ENCODE measurements at regions not wholly inside any gene's neighbourhood (a gene's known extent, or its start where the extent isn't known, plus 50 kb on each side); places are given as distances from the start of the nearest gene placed in this dataset.
"Not testable (repeated sequence)": the region's sequence is repeated elsewhere in the genome, so short reads cannot be mapped to it uniquely, and the experiment has no call there.

- Histone ChIP-seq H3K9ac (ENCODE audit: low read depth, low read length) (no peak overlapping the region), H3K27me3 (ENCODE audit: control insufficient read depth, insufficient read depth, low read length) (no peaks in the 10 kb centered on the region), H3K9me3 (ENCODE audit: control insufficient read depth, insufficient read depth, low read length) (no peaks in the 10 kb centered on the region)
Observed at GRCh38 chr10:64036321-64036930, 515.2 kb downstream of the REEP3 start.

GRCh38 chr10:64037071-64037661, 516.0 kb downstream of the REEP3 start:
- H3K4me3 ChIP-seq (ENCODE audit: low read depth, low read length), result no peak overlapping the region
- H3K27me3 ChIP-seq (ENCODE audit: control insufficient read depth, insufficient read depth, low read length), result no peaks in the 10 kb centered on the region
- no peaks in the 10 kb centered on the region for H3K36me3 ChIP-seq (ENCODE audit: control insufficient read depth, insufficient read depth, low read length)
- no peaks in the 10 kb centered on the region for H3K4me1 ChIP-seq (ENCODE audit: control insufficient read depth, insufficient read depth, low read length)
- H3K27ac ChIP-seq (ENCODE audit: low read depth, low read length), result no peak overlapping the region
- H3K9ac ChIP-seq (ENCODE audit: low read depth, low read length), result no peak overlapping the region
- no peaks in the 10 kb centered on the region for H3K9me3 ChIP-seq (ENCODE audit: control insufficient read depth, insufficient read depth, low read length)

More at GRCh38 chr10:64036321-64036930, 515.2 kb downstream of the REEP3 start:
- Histone ChIP-seq H3K36me3 (ENCODE audit: control insufficient read depth, insufficient read depth, low read length) (no peaks in the 10 kb centered on the region), H3K4me3 (ENCODE audit: low read depth, low read length) (no peak overlapping the region), H3K4me1 (ENCODE audit: control insufficient read depth, insufficient read depth, low read length) (no peaks in the 10 kb centered on the region), H3K27ac (ENCODE audit: low read depth, low read length) (no peak overlapping the region)

DNA sequence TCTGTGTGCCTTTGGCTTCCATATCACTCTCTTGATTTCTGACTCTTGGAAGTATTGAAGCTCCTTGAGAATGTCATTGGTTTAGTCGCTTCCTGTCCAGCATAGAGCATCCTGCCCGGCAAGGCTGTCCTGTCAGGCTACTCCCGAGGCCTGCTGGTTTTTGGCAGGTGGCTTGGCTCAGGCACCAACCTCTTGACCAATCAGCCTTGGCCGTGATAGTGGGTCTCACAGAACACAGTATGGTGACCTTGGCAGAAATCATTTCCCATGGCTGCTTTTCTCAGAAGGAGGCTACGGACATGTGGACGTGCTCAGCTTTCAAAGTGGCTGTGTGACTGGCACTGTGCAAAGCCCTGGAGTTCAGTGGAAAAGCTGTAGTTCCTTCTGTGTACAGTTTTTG, 516.9 kb downstream of the REEP3 start:
- Histone ChIP-seq H3K9me3 (ENCODE audit: control insufficient read depth, insufficient read depth, low read length) (no peaks in the 10 kb centered on the region), H3K4me3 (ENCODE audit: low read depth, low read length) (no peak overlapping the region), H3K27ac (ENCODE audit: low read depth, low read length) (no peak overlapping the region), H3K27me3 (ENCODE audit: control insufficient read depth, insufficient read depth, low read length) (no peaks in the 10 kb centered on the region), H3K36me3 (ENCODE audit: control insufficient read depth, insufficient read depth, low read length) (no peaks in the 10 kb centered on the region), H3K9ac (ENCODE audit: low read depth, low read length) (no peak overlapping the region), H3K4me1 (ENCODE audit: control insufficient read depth, insufficient read depth, low read length) (no peaks in the 10 kb centered on the region)

- Histone ChIP-seq H3K9ac (ENCODE audit: low read depth, low read length) (no peak overlapping the region), H3K4me1 (ENCODE audit: control insufficient read depth, insufficient read depth, low read length) (no peaks in the 10 kb centered on the region)
Observed at GRCh38 chr10:64039198-64039597, 518.0 kb downstream of the REEP3 start.

DNA sequence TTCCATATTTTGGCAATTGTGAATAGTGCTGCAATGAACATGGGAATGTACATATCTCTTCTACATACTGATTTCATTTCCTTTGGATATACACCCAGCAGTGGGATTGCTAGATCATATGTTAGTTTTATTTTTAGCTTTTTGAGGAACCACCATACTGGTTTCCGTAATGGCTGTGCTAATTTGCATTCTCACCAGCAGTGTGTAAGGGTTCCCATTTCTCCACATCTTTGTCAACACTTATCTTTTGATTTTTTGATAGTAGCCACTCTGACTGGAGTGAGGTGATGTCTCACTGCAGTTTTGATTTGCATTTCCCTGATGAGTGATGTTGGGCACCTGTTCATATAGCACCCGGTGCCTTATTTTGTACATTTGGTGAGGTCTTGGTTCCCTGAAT, 519.6 kb downstream of the REEP3 start:
- Histone ChIP-seq H3K4me3 (ENCODE audit: low read depth, low read length) (no peak overlapping the region), H3K27ac (ENCODE audit: low read depth, low read length) (no peak overlapping the region), H3K36me3 (ENCODE audit: control insufficient read depth, insufficient read depth, low read length) (no peaks in the 10 kb centered on the region), H3K4me1 (ENCODE audit: control insufficient read depth, insufficient read depth, low read length) (no peaks in the 10 kb centered on the region), H3K9me3 (ENCODE audit: control insufficient read depth, insufficient read depth, low read length) (no peaks in the 10 kb centered on the region), H3K9ac (ENCODE audit: low read depth, low read length) (no peak overlapping the region), H3K27me3 (ENCODE audit: control insufficient read depth, insufficient read depth, low read length) (no peaks in the 10 kb centered on the region)

More at GRCh38 chr10:64039198-64039597, 518.0 kb downstream of the REEP3 start:
- Histone ChIP-seq H3K4me3 (ENCODE audit: low read depth, low read length) (no peak overlapping the region), H3K9me3 (ENCODE audit: control insufficient read depth, insufficient read depth, low read length) (no peaks in the 10 kb centered on the region), H3K27ac (ENCODE audit: low read depth, low read length) (no peak overlapping the region), H3K36me3 (ENCODE audit: control insufficient read depth, insufficient read depth, low read length) (no peaks in the 10 kb centered on the region), H3K27me3 (ENCODE audit: control insufficient read depth, insufficient read depth, low read length) (no peaks in the 10 kb centered on the region)

- Histone ChIP-seq H3K4me3 (ENCODE audit: low read depth, low read length) (no peak overlapping the region), H3K27ac (ENCODE audit: low read depth, low read length) (no peak overlapping the region), H3K9ac (ENCODE audit: low read depth, low read length) (no peak overlapping the region), H3K9me3 (ENCODE audit: control insufficient read depth, insufficient read depth, low read length) (no peaks in the 10 kb centered on the region), H3K4me1 (ENCODE audit: control insufficient read depth, insufficient read depth, low read length) (no peaks in the 10 kb centered on the region), H3K27me3 (ENCODE audit: control insufficient read depth, insufficient read depth, low read length) (no peaks in the 10 kb centered on the region), H3K36me3 (ENCODE audit: control insufficient read depth, insufficient read depth, low read length) (no peaks in the 10 kb centered on the region)
Observed at GRCh38 chr10:64041185-64041988, 520.2 kb downstream of the REEP3 start.

- no peaks in the 10 kb centered on the region for H3K36me3 ChIP-seq (ENCODE audit: control insufficient read depth, insufficient read depth, low read length)
Observed at GRCh38 chr10:64041989-64042490, 520.8 kb downstream of the REEP3 start.

GRCh38 chr10:64044098-64044497, 522.9 kb downstream of the REEP3 start:
- H3K4me3 ChIP-seq (ENCODE audit: low read depth, low read length), result no peak overlapping the region
- H3K9me3 ChIP-seq (ENCODE audit: control insufficient read depth, insufficient read depth, low read length), result no peaks in the 10 kb centered on the region
- H3K9ac ChIP-seq (ENCODE audit: low read depth, low read length), result no peak overlapping the region
- no peaks in the 10 kb centered on the region for H3K4me1 ChIP-seq (ENCODE audit: control insufficient read depth, insufficient read depth, low read length)
- H3K36me3 ChIP-seq (ENCODE audit: control insufficient read depth, insufficient read depth, low read length), result no peaks in the 10 kb centered on the region
- no peaks in the 10 kb centered on the region for H3K27me3 ChIP-seq (ENCODE audit: control insufficient read depth, insufficient read depth, low read length)
- no peak overlapping the region for H3K27ac ChIP-seq (ENCODE audit: low read depth, low read length)

More at GRCh38 chr10:64041989-64042490, 520.8 kb downstream of the REEP3 start:
- Histone ChIP-seq H3K4me1 (ENCODE audit: control insufficient read depth, insufficient read depth, low read length) (no peaks in the 10 kb centered on the region), H3K9ac (ENCODE audit: low read depth, low read length) (no peak overlapping the region), H3K27me3 (ENCODE audit: control insufficient read depth, insufficient read depth, low read length) (no peaks in the 10 kb centered on the region), H3K27ac (ENCODE audit: low read depth, low read length) (no peak overlapping the region), H3K9me3 (ENCODE audit: control insufficient read depth, insufficient read depth, low read length) (no peaks in the 10 kb centered on the region), H3K4me3 (ENCODE audit: low read depth, low read length) (no peak overlapping the region)

GRCh38 chr10:64044957-64045632, 523.9 kb downstream of the REEP3 start:
- H3K9me3 ChIP-seq (ENCODE audit: control insufficient read depth, insufficient read depth, low read length); H3K27me3 ChIP-seq (ENCODE audit: control insufficient read depth, insufficient read depth, low read length); H3K36me3 ChIP-seq (ENCODE audit: control insufficient read depth, insufficient read depth, low read length); H3K4me3 ChIP-seq (ENCODE audit: low read depth, low read length); H3K9ac ChIP-seq (ENCODE audit: low read depth, low read length); H3K27ac ChIP-seq (ENCODE audit: low read depth, low read length); H3K4me1 ChIP-seq (ENCODE audit: control insufficient read depth, insufficient read depth, low read length): not testable (repeated sequence)

DNA sequence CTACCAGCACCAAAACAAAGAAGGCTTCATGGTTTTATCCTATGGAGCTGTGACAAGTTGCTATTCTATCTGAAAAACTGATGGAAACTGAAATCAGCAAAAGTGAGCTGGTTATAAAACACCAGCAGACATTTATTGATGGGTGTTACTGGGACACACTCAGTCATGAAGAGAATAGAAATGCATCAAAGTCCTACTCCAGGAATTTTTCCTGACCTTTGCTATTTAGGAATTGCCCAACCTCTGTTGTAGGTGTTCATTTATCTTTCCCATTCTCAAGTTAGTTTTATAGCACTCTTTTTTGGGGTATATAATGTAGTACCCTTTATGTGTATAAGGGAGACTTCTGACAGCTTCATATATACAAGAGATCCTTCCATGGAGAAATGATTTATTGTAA, 533.2 kb downstream of the REEP3 start:
- Histone ChIP-seq H3K4me1 (ENCODE audit: control insufficient read depth, insufficient read depth, low read length) (no peaks in the 10 kb centered on the region), H3K36me3 (ENCODE audit: control insufficient read depth, insufficient read depth, low read length) (no peaks in the 10 kb centered on the region), H3K27me3 (ENCODE audit: control insufficient read depth, insufficient read depth, low read length) (no peaks in the 10 kb centered on the region), H3K9ac (ENCODE audit: low read depth, low read length) (no peak overlapping the region), H3K9me3 (ENCODE audit: control insufficient read depth, insufficient read depth, low read length) (no peaks in the 10 kb centered on the region), H3K27ac (ENCODE audit: low read depth, low read length) (no peak overlapping the region), H3K4me3 (ENCODE audit: low read depth, low read length) (no peak overlapping the region)
